NB4 (cell line): ENCODE measurements at regions not wholly inside any gene's neighbourhood (a gene's known extent, or its start where the extent isn't known, plus 50 kb on each side); places are given as distances from the start of the nearest gene placed in this dataset.

Source experiments
- DNase-seq: peaks from one replicate; pipeline ENCODE4 v3.0.0; 2010; ENCODE audit warnings: low read depth
- H3K4me3 ChIP-seq: one replicate; pipeline ENCODE4 v1.5.1; 2011; ENCODE audit warnings: mild to moderate bottlenecking, low read depth, low read length, moderate library complexity
- CTCF ChIP-seq: IDR thresholded peaks from one replicate; pipeline ENCODE4 v1.5.1; 2012; ENCODE audit warnings: low read depth, low read length
- MAX ChIP-seq: IDR thresholded peaks from 2 replicates; pipeline ENCODE4 v1.6.1; 2011; ENCODE audit warnings: low read depth, low read length
- MYC ChIP-seq: IDR thresholded peaks from 2 replicates; pipeline ENCODE4 v1.6.1; 2011; ENCODE audit warnings: low read depth, low read length
- POLR2A ChIP-seq: IDR thresholded peaks from 2 replicates; pipeline ENCODE4 v1.6.1; 2011; ENCODE audit warnings: mild to moderate bottlenecking; ENCODE audit not compliant: insufficient read length; ENCODE audit errors: extremely low read depth

DNA sequence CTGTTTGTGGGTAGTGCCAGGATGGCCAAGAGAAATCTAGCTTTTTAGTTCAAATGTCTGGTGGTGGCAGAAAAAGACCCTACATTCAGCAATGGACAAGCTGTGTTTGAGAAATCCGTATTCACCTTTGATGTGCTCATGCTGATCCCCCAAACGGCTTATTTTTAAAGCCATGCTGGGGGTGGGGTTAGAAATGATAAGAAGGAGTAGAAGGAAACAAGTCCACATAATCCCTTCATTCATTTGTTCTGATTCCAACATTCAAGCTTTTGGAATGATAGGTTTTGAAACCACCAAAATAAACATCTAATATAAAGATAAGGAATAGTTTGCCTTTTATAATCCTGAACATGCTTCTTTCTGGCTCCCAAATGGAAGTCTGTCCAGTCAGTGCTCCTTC is 92.0 kb upstream of the DKK2 start:
- TF ChIP-seq POLR2A: no peak
- no peak for TF ChIP-seq MYC
- no peak for TF ChIP-seq CTCF
- TF ChIP-seq MAX: no peak
- H3K4me3 ChIP-seq: no peak overlapping the region
- DNase-seq: no peak

GRCh38 chr4:107125496-107125895 is 89.4 kb upstream of the DKK2 start:
- H3K4me3 ChIP-seq: no peak overlapping the region
- TF ChIP-seq MYC (no peak), CTCF (no peak), MAX (no peak), POLR2A (no peak)
- no peak for DNase-seq

DNA sequence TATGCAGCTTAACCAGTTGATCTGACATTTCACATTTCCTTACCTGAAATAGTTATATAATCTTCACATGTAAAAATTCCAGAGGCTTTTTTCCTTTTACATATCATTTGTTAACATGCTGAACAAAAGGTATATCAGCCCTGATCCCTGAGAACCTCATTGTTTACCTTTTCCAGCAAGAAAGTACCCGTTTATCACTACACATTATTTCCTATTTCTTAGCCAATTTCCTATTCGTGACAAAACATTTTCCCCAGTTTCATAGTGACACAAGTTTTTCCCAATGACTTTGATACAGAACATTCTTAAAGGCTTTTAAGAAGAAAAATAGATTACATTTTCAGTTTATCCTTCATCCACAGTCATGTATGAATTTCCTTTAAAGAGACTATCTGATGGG is 86.6 kb upstream of the DKK2 start:
- TF ChIP-seq POLR2A (no peak), CTCF (no peak), MAX (no peak), MYC (no peak)
- no peak for DNase-seq
- no peak overlapping the region for H3K4me3 ChIP-seq

DNA sequence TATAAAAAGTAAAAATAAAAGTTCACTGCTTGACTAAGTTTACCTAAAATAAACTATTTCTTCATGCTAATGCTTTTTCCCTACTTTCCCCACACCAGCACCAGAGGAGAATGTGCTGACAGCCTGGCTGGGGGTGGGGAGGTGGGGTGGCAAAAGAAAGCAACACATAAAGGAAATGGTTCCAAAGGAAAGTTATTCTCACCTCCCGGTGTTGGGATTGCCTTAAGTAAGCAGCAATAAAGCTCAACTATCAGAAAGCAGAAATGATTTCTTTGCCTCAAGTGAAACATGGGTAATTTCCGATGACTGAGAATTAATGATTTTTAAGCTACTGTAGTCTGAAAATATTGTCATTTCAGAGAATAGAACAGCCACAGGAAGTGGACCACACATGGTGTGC is 84.5 kb upstream of the DKK2 start:
- H3K4me3 ChIP-seq: no peak overlapping the region
- TF ChIP-seq MAX (no peak), CTCF (no peak), MYC (no peak), POLR2A (no peak)
- no peak for DNase-seq

GRCh38 chr4:107117726-107118125 is 81.6 kb upstream of the DKK2 start:
- H3K4me3 ChIP-seq: no peak overlapping the region
- no peak for DNase-seq
- no peak for TF ChIP-seq MAX
- no peak for TF ChIP-seq CTCF
- TF ChIP-seq MYC: no peak
- no peak for TF ChIP-seq POLR2A

- no peak for TF ChIP-seq POLR2A
- TF ChIP-seq MAX: no peak
- TF ChIP-seq CTCF: no peak
- DNase-seq: peak; percentile 4
- H3K4me3 ChIP-seq: no peak overlapping the region
Measured at GRCh38 chr4:107115185-107115847, 79.2 kb upstream of the DKK2 start.
